ENCODE measurements at regions not wholly inside any gene's neighbourhood (a gene's known extent, or its start where the extent isn't known, plus 50 kb on each side); places are given as distances from the start of the nearest gene placed in this dataset.

GRCh38 chr2:15771124-15771523 is 169.2 kb upstream of the MYCN start:
- no peak overlapping the region for H3K4me3 ChIP-seq (ENCODE audit: low read length)
- no peaks in the 10 kb centered on the region for H3K36me3 ChIP-seq (replicated peaks; ENCODE audit: insufficient read depth, low read length)
- H3K4me2 ChIP-seq (ENCODE audit: low read depth, low read length), result no peak overlapping the region
- no peaks in the 10 kb centered on the region for H4K20me1 ChIP-seq (ENCODE audit: insufficient read depth, low read length)
- no peaks in the 10 kb centered on the region for H3K9me3 ChIP-seq (replicated peaks; ENCODE audit: insufficient read depth, low read length)
- H3K27me3 ChIP-seq (replicated peaks; ENCODE audit: insufficient read depth, low read length), result no peaks in the 10 kb centered on the region
- H3K9me2 ChIP-seq (replicated peaks; ENCODE audit: insufficient read depth, low read length), result no peaks in the 10 kb centered on the region
- no peaks in the 10 kb centered on the region for H3F3A ChIP-seq (ENCODE audit: insufficient read depth, low read length)
- no peak overlapping the region for H3K9ac ChIP-seq (ENCODE audit: low read length)
- no peak overlapping the region for H3K27ac ChIP-seq (ENCODE audit: low read length)
- no peak overlapping the region for H2AFZ ChIP-seq (ENCODE audit: low read length)
- no peaks in the 10 kb centered on the region for H3K79me2 ChIP-seq (ENCODE audit: low read length)
- DNase-seq, result no peak
- no peaks in the 10 kb centered on the region for H3K4me1 ChIP-seq (ENCODE audit: low read length)
- TF ChIP-seq EZH2phosphoT487 (IDR thresholded peaks at IDR 0.05; ENCODE audit: low read length) (no peak), CTCF (IDR thresholded peaks at IDR 0.05; ENCODE audit: low read length) (no peak), EZH2 (optimal IDR thresholded peaks at IDR 0.05; ENCODE audit: low read depth, low read length) (no peak)

GRCh38 chr2:15772086-15772595 is 168.2 kb upstream of the MYCN start:
- Histone ChIP-seq H3K9ac (ENCODE audit: low read length) (no peak overlapping the region), H3K27me3 (replicated peaks; ENCODE audit: insufficient read depth, low read length) (no peaks in the 10 kb centered on the region), H3K36me3 (replicated peaks; ENCODE audit: insufficient read depth, low read length) (no peaks in the 10 kb centered on the region), H2AFZ (ENCODE audit: low read length) (no peak overlapping the region), H3K9me3 (replicated peaks; ENCODE audit: insufficient read depth, low read length) (no peaks in the 10 kb centered on the region), H4K20me1 (ENCODE audit: insufficient read depth, low read length) (no peaks in the 10 kb centered on the region), H3K9me2 (replicated peaks; ENCODE audit: insufficient read depth, low read length) (no peaks in the 10 kb centered on the region), H3K4me3 (ENCODE audit: low read length) (no peak overlapping the region), H3K4me1 (ENCODE audit: low read length) (no peaks in the 10 kb centered on the region), H3K79me2 (ENCODE audit: low read length) (no peaks in the 10 kb centered on the region), H3K27ac (ENCODE audit: low read length) (no peak overlapping the region), H3F3A (ENCODE audit: insufficient read depth, low read length) (no peaks in the 10 kb centered on the region), H3K4me2 (ENCODE audit: low read depth, low read length) (no peak overlapping the region)
- no peak for DNase-seq
- no peak for TF ChIP-seq EZH2phosphoT487 (IDR thresholded peaks at IDR 0.05; ENCODE audit: low read length)
- TF ChIP-seq CTCF (IDR thresholded peaks at IDR 0.05; ENCODE audit: low read length), result no peak
- TF ChIP-seq EZH2 (optimal IDR thresholded peaks at IDR 0.05; ENCODE audit: low read depth, low read length), result no peak

- H2AFZ ChIP-seq (ENCODE audit: low read length), result no peak overlapping the region
- no peak overlapping the region for H3K9ac ChIP-seq (ENCODE audit: low read length)
- H3K27ac ChIP-seq (ENCODE audit: low read length), result no peak overlapping the region
- no peaks in the 10 kb centered on the region for H4K20me1 ChIP-seq (ENCODE audit: insufficient read depth, low read length)
- H3K9me3 ChIP-seq (replicated peaks; ENCODE audit: insufficient read depth, low read length), result no peaks in the 10 kb centered on the region
- H3K4me3 ChIP-seq (ENCODE audit: low read length), result no peak overlapping the region
- no peak for DNase-seq
- no peaks in the 10 kb centered on the region for H3K36me3 ChIP-seq (replicated peaks; ENCODE audit: insufficient read depth, low read length)
- H3K4me2 ChIP-seq (ENCODE audit: low read depth, low read length), result no peak overlapping the region
- no peaks in the 10 kb centered on the region for H3K27me3 ChIP-seq (replicated peaks; ENCODE audit: insufficient read depth, low read length)
- no peaks in the 10 kb centered on the region for H3K9me2 ChIP-seq (replicated peaks; ENCODE audit: insufficient read depth, low read length)
- TF ChIP-seq EZH2phosphoT487 (IDR thresholded peaks at IDR 0.05; ENCODE audit: low read length) (no peak), EZH2 (optimal IDR thresholded peaks at IDR 0.05; ENCODE audit: low read depth, low read length) (no peak), CTCF (IDR thresholded peaks at IDR 0.05; ENCODE audit: low read length) (no peak)
- no peaks in the 10 kb centered on the region for H3K4me1 ChIP-seq (ENCODE audit: low read length)
- H3F3A ChIP-seq (ENCODE audit: insufficient read depth, low read length), result no peaks in the 10 kb centered on the region
- H3K79me2 ChIP-seq (ENCODE audit: low read length), result no peaks in the 10 kb centered on the region
These were observed 167.7 kb upstream of the MYCN start for GRCh38 chr2:15772681-15773080.
